ENCODE measurements at regions not wholly inside any gene's neighbourhood (a gene's known extent, or its start where the extent isn't known, plus 50 kb on each side); places are given as distances from the start of the nearest gene placed in this dataset.

- no peak overlapping the region for H3K4me3 ChIP-seq (ENCODE audit: low read length)
- H3K4me1 ChIP-seq (ENCODE audit: control insufficient read depth, low read length), result peaks cover 6% of the 10 kb centered on the region
- no peaks in the 10 kb centered on the region for H4K20me1 ChIP-seq (ENCODE audit: control insufficient read depth, insufficient read depth, low read depth, low read length)
- H3K9me3 ChIP-seq (ENCODE audit: control insufficient read depth, insufficient read depth, low read length), result no peaks in the 10 kb centered on the region
- H3K4me2 ChIP-seq (ENCODE audit: low read length), result no peak overlapping the region
- no peaks in the 10 kb centered on the region for H3K9me2 ChIP-seq (replicated peaks; ENCODE audit: control insufficient read depth, low read length)
- H3K79me2 ChIP-seq (ENCODE audit: control insufficient read depth, low read length), result no peaks in the 10 kb centered on the region
- TF ChIP-seq CTCF (IDR thresholded peaks at IDR 0.05; ENCODE audit: low read depth, low read length, poor library complexity, severe bottlenecking) (no peak), EZH2phosphoT487 (IDR thresholded peaks at IDR 0.05; ENCODE audit: borderline replicate concordance, low read length) (no peak)
- H3K36me3 ChIP-seq (ENCODE audit: control insufficient read depth, low read length), result no peaks in the 10 kb centered on the region
- no peaks in the 10 kb centered on the region for H3K27me3 ChIP-seq (ENCODE audit: control insufficient read depth, low read length)
- no peak overlapping the region for H3K27ac ChIP-seq (ENCODE audit: low read depth, low read length)
- H3F3A ChIP-seq (ENCODE audit: control insufficient read depth, insufficient read depth), result no peaks in the 10 kb centered on the region
These were observed 606.5 kb downstream of the CPS1 start for GRCh38 chr2:211162911-211163310.

DNA sequence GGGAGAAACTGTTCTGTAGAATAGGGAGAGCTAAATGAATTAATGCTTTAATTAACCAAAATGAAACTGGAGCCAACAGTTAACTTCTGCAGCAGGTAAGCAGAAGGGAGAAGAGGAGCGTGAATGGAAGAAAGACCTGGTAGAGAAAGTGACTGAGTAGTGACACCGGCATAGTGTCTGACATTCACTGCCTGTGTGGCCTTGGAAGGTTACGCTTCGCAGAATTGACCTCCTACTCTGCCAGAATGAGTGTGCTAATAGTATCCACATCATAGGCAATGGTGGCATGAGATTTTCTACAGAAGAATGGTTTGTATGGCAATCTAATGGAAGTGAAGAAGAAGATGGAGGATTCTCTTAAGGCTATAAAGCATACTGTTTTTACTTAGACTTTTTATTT, 614.4 kb downstream of the CPS1 start:
- Histone ChIP-seq H3K27ac (ENCODE audit: low read depth, low read length) (no peak overlapping the region), H3K4me3 (ENCODE audit: low read length) (no peak overlapping the region), H3F3A (ENCODE audit: control insufficient read depth, insufficient read depth) (no peaks in the 10 kb centered on the region), H3K4me2 (ENCODE audit: low read length) (no peak overlapping the region), H3K36me3 (ENCODE audit: control insufficient read depth, low read length) (no peaks in the 10 kb centered on the region), H3K9me3 (ENCODE audit: control insufficient read depth, insufficient read depth, low read length) (no peaks in the 10 kb centered on the region), H4K20me1 (ENCODE audit: control insufficient read depth, insufficient read depth, low read depth, low read length) (no peaks in the 10 kb centered on the region), H3K4me1 (ENCODE audit: control insufficient read depth, low read length) (no peaks in the 10 kb centered on the region), H3K9me2 (replicated peaks; ENCODE audit: control insufficient read depth, low read length) (no peaks in the 10 kb centered on the region), H3K27me3 (ENCODE audit: control insufficient read depth, low read length) (no peaks in the 10 kb centered on the region), H3K79me2 (ENCODE audit: control insufficient read depth, low read length) (no peaks in the 10 kb centered on the region)
- TF ChIP-seq EZH2phosphoT487 (IDR thresholded peaks at IDR 0.05; ENCODE audit: borderline replicate concordance, low read length) (no peak), CTCF (IDR thresholded peaks at IDR 0.05; ENCODE audit: low read depth, low read length, poor library complexity, severe bottlenecking) (no peak)

DNA sequence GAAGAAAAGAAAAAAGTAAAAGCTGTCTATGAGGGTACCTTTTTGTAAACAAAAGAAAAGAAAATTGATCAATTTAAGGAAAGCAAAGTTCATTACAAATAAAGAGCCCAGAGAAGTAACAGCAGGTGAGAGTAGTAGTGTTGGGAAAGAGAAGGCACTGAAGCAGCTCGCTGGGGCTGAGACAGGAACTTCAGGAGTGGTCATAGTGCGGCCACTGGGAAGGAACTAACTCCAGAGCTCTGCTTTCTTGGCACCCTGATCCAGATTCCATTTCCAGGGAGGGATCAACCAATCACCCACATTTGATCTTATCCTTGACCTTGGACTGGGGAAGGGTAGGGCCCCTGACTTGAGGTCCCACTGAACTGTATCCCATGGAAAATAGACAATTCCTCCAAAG, 617.6 kb downstream of the CPS1 start:
- H3K9me3 ChIP-seq (ENCODE audit: control insufficient read depth, insufficient read depth, low read length), result no peaks in the 10 kb centered on the region
- no peaks in the 10 kb centered on the region for H3K27me3 ChIP-seq (ENCODE audit: control insufficient read depth, low read length)
- H3K79me2 ChIP-seq (ENCODE audit: control insufficient read depth, low read length), result no peaks in the 10 kb centered on the region
- no peaks in the 10 kb centered on the region for H3F3A ChIP-seq (ENCODE audit: control insufficient read depth, insufficient read depth)
- no peaks in the 10 kb centered on the region for H3K9me2 ChIP-seq (replicated peaks; ENCODE audit: control insufficient read depth, low read length)
- TF ChIP-seq EZH2phosphoT487 (IDR thresholded peaks at IDR 0.05; ENCODE audit: borderline replicate concordance, low read length) (no peak), CTCF (IDR thresholded peaks at IDR 0.05; ENCODE audit: low read depth, low read length, poor library complexity, severe bottlenecking) (no peak)
- no peaks in the 10 kb centered on the region for H3K36me3 ChIP-seq (ENCODE audit: control insufficient read depth, low read length)
- no peak overlapping the region for H3K4me3 ChIP-seq (ENCODE audit: low read length)
- no peaks in the 10 kb centered on the region for H3K4me1 ChIP-seq (ENCODE audit: control insufficient read depth, low read length)
- H3K4me2 ChIP-seq (ENCODE audit: low read length), result no peak overlapping the region
- no peaks in the 10 kb centered on the region for H4K20me1 ChIP-seq (ENCODE audit: control insufficient read depth, insufficient read depth, low read depth, low read length)
- H3K27ac ChIP-seq (ENCODE audit: low read depth, low read length), result no peak overlapping the region

GRCh38 chr2:211174631-211175030, 618.2 kb downstream of the CPS1 start:
- Histone ChIP-seq H3K9me3 (ENCODE audit: control insufficient read depth, insufficient read depth, low read length) (no peaks in the 10 kb centered on the region), H4K20me1 (ENCODE audit: control insufficient read depth, insufficient read depth, low read depth, low read length) (no peaks in the 10 kb centered on the region), H3K79me2 (ENCODE audit: control insufficient read depth, low read length) (no peaks in the 10 kb centered on the region), H3K4me3 (ENCODE audit: low read length) (no peak overlapping the region), H3F3A (ENCODE audit: control insufficient read depth, insufficient read depth) (no peaks in the 10 kb centered on the region), H3K27me3 (ENCODE audit: control insufficient read depth, low read length) (no peaks in the 10 kb centered on the region), H3K9me2 (replicated peaks; ENCODE audit: control insufficient read depth, low read length) (no peaks in the 10 kb centered on the region), H3K4me2 (ENCODE audit: low read length) (no peak overlapping the region), H3K36me3 (ENCODE audit: control insufficient read depth, low read length) (no peaks in the 10 kb centered on the region), H3K27ac (ENCODE audit: low read depth, low read length) (no peak overlapping the region), H3K4me1 (ENCODE audit: control insufficient read depth, low read length) (no peaks in the 10 kb centered on the region)
- TF ChIP-seq EZH2phosphoT487 (IDR thresholded peaks at IDR 0.05; ENCODE audit: borderline replicate concordance, low read length), result no peak
- no peak for TF ChIP-seq CTCF (IDR thresholded peaks at IDR 0.05; ENCODE audit: low read depth, low read length, poor library complexity, severe bottlenecking)
